H9 (cell line): ENCODE measurements at regions not wholly inside any gene's neighbourhood (a gene's known extent, or its start where the extent isn't known, plus 50 kb on each side); places are given as distances from the start of the nearest gene placed in this dataset.

Experiments
- DNase-seq: peaks from one replicate; pipeline ENCODE4 v3.0.0-alpha.2; 2017
- H2AFZ ChIP-seq: one replicate; pipeline ENCODE4 v1.6.1; 2013; ENCODE audit warnings: mild to moderate bottlenecking, low read length, control low read depth, moderate library complexity
- H2AK5ac ChIP-seq: 2 replicates; pipeline ENCODE4 v1.6.1; 2013; ENCODE audit warnings: low read length, control low read depth, mixed read lengths; ENCODE audit not compliant: insufficient read length
- H2BK120ac ChIP-seq: one replicate; pipeline ENCODE4 v1.6.1; 2013; ENCODE audit warnings: low read depth, mild to moderate bottlenecking, low read length, control low read depth, inconsistent platforms; ENCODE audit not compliant: poor library complexity, severe bottlenecking
- H2BK12ac ChIP-seq: 2 replicates; pipeline ENCODE4 v1.6.1; 2013; ENCODE audit warnings: low read length, control low read depth, mixed read lengths, low read depth; ENCODE audit not compliant: insufficient read length
- H2BK15ac ChIP-seq: 2 replicates; pipeline ENCODE4 v1.6.1; 2013; ENCODE audit warnings: low read depth, low read length, control low read depth
- H2BK20ac ChIP-seq: one replicate; pipeline ENCODE4 v1.6.1; 2013; ENCODE audit warnings: low read depth, mild to moderate bottlenecking, low read length, control low read depth, inconsistent platforms; ENCODE audit not compliant: poor library complexity, severe bottlenecking
- H2BK5ac ChIP-seq: 2 replicates; pipeline ENCODE4 v1.6.1; 2013; ENCODE audit warnings: low read length, control low read depth, mixed read lengths; ENCODE audit not compliant: insufficient read length
- H3K14ac ChIP-seq: 2 replicates; pipeline ENCODE4 v1.6.1; 2013; ENCODE audit warnings: low read length, control low read depth; ENCODE audit not compliant: insufficient read depth
- H3K18ac ChIP-seq: 2 replicates; pipeline ENCODE4 v1.6.1; 2013; ENCODE audit warnings: low read depth, mild to moderate bottlenecking, mixed read lengths, low read length, control low read depth; ENCODE audit not compliant: insufficient read length
- H3K23ac ChIP-seq: 2 replicates; pipeline ENCODE4 v1.6.1; 2013; ENCODE audit warnings: low read length, control low read depth, mixed read lengths, low read depth; ENCODE audit not compliant: insufficient read length
- H3K23me2 ChIP-seq: 2 replicates; pipeline ENCODE4 v1.6.1; 2013; ENCODE audit warnings: low read depth, mild to moderate bottlenecking, mixed read lengths, low read length, control low read depth; ENCODE audit not compliant: insufficient read length, poor library complexity, severe bottlenecking
- H3K27ac ChIP-seq: 2 replicates; pipeline ENCODE4 v1.5.1; 2013; ENCODE audit warnings: low read length, control low read depth, mixed read lengths, low read depth; ENCODE audit not compliant: insufficient read length
- H3K27me3 ChIP-seq: 2 replicates; pipeline ENCODE4 v1.6.1; 2013; ENCODE audit warnings: low read length, control low read depth, inconsistent platforms; ENCODE audit not compliant: insufficient read depth
- H3K4ac ChIP-seq: 2 replicates; pipeline ENCODE4 v1.6.1; 2013; ENCODE audit warnings: low read depth, mild to moderate bottlenecking, control low read depth, inconsistent platforms, low read length, moderate library complexity
- H3K4me1 ChIP-seq: 2 replicates; pipeline ENCODE4 v1.6.1; 2013; ENCODE audit warnings: low read length, control low read depth, inconsistent platforms; ENCODE audit not compliant: insufficient read depth
- H3K4me2 ChIP-seq: 2 replicates; pipeline ENCODE4 v1.6.1; 2013; ENCODE audit warnings: low read length, control low read depth, mixed read lengths; ENCODE audit not compliant: insufficient read length, insufficient read depth
- H3K56ac ChIP-seq: 2 replicates; pipeline ENCODE4 v1.6.1; 2013; ENCODE audit warnings: low read depth, mild to moderate bottlenecking, mixed read lengths, low read length, control low read depth; ENCODE audit not compliant: insufficient read length
- H3K79me1 ChIP-seq: 2 replicates; pipeline ENCODE4 v1.6.1; 2013; ENCODE audit warnings: low read depth, mild to moderate bottlenecking, moderate library complexity, low read length, control low read depth, inconsistent platforms; ENCODE audit not compliant: insufficient read depth, poor library complexity, severe bottlenecking
- H3K79me2 ChIP-seq: 2 replicates; pipeline ENCODE4 v1.6.1; 2013; ENCODE audit warnings: low read length, control low read depth, inconsistent platforms; ENCODE audit not compliant: insufficient read depth
- H3K9ac ChIP-seq: 2 replicates; pipeline ENCODE4 v1.6.1; 2013; ENCODE audit warnings: low read length, control low read depth, mixed read lengths; ENCODE audit not compliant: insufficient read length; ENCODE audit errors: extremely low read depth
- H3K9me3 ChIP-seq: one replicate; pipeline ENCODE4 v1.6.1; 2013; ENCODE audit warnings: low read depth, low read length, inconsistent platforms; ENCODE audit not compliant: control insufficient read depth
- H3T11ph ChIP-seq: one replicate; pipeline ENCODE4 v1.6.1; 2013; ENCODE audit warnings: mild to moderate bottlenecking, low read length, control low read depth, inconsistent platforms
- H4K20me1 ChIP-seq: one replicate; pipeline ENCODE4 v1.6.1; 2013; ENCODE audit not compliant: control insufficient read depth, insufficient read length, insufficient read depth
- H4K5ac ChIP-seq: 2 replicates; pipeline ENCODE4 v1.6.1; 2013; ENCODE audit warnings: low read depth, mild to moderate bottlenecking, mixed read lengths, low read length, control low read depth; ENCODE audit not compliant: insufficient read length
- H4K8ac ChIP-seq: replicated peaks from 2 replicates; pipeline ENCODE4 v1.6.1; 2013; ENCODE audit warnings: low read length, control low read depth, mixed read lengths, low read depth; ENCODE audit not compliant: insufficient read length
- H4K91ac ChIP-seq: 2 replicates; pipeline ENCODE4 v1.6.1; 2013; ENCODE audit warnings: low read depth, mild to moderate bottlenecking, moderate library complexity, mixed read lengths, low read length, control low read depth; ENCODE audit not compliant: insufficient read length
- H3K27ac Mint-ChIP-seq, 3 experiments: 2 replicates in 2 of 3; 3 replicates in 1 of 3; pipeline ENCODE4 v1.8.0; 2020 to 2021; ENCODE audit warnings: mixed read lengths in 3 of 3, mild to moderate bottlenecking in 1 of 3, moderate library complexity in 1 of 3
- H3K27me3 Mint-ChIP-seq: 2 replicates; pipeline ENCODE4 v1.8.0; 2021; ENCODE audit warnings: low read depth, mild to moderate bottlenecking, moderate library complexity, mixed read lengths
- H3K36me3 Mint-ChIP-seq, 3 experiments: 2 replicates in 2 of 3; 3 replicates in 1 of 3; pipeline ENCODE4 v1.8.0; 2020 to 2021; ENCODE audit warnings: low read depth in 3 of 3, mixed read lengths in 3 of 3; ENCODE audit not compliant: insufficient read depth in 1 of 3
- H3K4me1 Mint-ChIP-seq, 2 experiments: 2 replicates each; pipeline ENCODE4 v1.8.0; 2020; ENCODE audit warnings: mixed read lengths in 2 of 2
- H3K4me3 Mint-ChIP-seq, 2 experiments: 2 replicates in 1 of 2; 3 replicates in 1 of 2; pipeline ENCODE4 v1.8.0; 2020 to 2021; ENCODE audit warnings: mild to moderate bottlenecking in 2 of 2, mixed read lengths in 2 of 2, moderate library complexity in 1 of 2
- H3K9me3 Mint-ChIP-seq, 2 experiments: 2 replicates in 1 of 2; 3 replicates in 1 of 2; pipeline ENCODE4 v1.8.0; 2020; ENCODE audit warnings: mild to moderate bottlenecking in 2 of 2, mixed read lengths in 2 of 2, moderate library complexity in 1 of 2
- TF ChIP-seq, protein P1 (sequence below): fragments of 200-600 bp; sonication (generic); conservative IDR thresholded peaks from 3 replicates; pipeline ENCODE4 v1.8.0; 2021; ENCODE audit warnings: antibody characterized with exemption, mild to moderate bottlenecking

DNA sequence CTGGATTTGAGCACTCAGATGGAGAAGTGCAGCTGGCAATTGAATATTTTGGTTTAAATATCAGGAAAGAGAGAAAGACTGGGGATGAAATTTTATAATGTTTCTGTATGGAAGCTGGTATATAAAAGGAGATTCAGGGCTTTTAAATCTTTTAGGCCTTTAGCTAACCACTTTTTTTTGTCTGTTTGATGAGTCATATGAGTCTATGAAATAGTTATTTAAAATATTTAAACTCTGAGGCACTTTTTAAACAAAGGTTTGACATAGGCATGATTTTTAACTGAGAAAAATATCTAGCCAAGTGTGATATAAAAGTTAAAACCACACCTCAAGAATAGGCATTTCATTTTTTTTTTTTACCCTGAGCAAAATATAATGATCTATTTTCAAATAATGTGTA lies 944.3 kb downstream of the GATA3 start:
- no peak overlapping the region for H3K27ac ChIP-seq
- no peak overlapping the region for H3K56ac ChIP-seq
- no peak overlapping the region for H2AFZ ChIP-seq
- H2BK120ac ChIP-seq: no peak overlapping the region
- no peaks in the 10 kb centered on the region for H3K9me3 ChIP-seq
- no peak overlapping the region for H2BK5ac ChIP-seq
- H3K23ac ChIP-seq: no peak overlapping the region
- no peak overlapping the region for H4K8ac ChIP-seq
- H3T11ph ChIP-seq: no peak overlapping the region
- H3K79me2 ChIP-seq: no peaks in the 10 kb centered on the region
- H2BK15ac ChIP-seq: no peak overlapping the region
- H2BK20ac ChIP-seq: no peak overlapping the region
- TF ChIP-seq, protein P1, sequence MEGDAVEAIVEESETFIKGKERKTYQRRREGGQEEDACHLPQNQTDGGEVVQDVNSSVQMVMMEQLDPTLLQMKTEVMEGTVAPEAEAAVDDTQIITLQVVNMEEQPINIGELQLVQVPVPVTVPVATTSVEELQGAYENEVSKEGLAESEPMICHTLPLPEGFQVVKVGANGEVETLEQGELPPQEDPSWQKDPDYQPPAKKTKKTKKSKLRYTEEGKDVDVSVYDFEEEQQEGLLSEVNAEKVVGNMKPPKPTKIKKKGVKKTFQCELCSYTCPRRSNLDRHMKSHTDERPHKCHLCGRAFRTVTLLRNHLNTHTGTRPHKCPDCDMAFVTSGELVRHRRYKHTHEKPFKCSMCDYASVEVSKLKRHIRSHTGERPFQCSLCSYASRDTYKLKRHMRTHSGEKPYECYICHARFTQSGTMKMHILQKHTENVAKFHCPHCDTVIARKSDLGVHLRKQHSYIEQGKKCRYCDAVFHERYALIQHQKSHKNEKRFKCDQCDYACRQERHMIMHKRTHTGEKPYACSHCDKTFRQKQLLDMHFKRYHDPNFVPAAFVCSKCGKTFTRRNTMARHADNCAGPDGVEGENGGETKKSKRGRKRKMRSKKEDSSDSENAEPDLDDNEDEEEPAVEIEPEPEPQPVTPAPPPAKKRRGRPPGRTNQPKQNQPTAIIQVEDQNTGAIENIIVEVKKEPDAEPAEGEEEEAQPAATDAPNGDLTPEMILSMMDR: no peak
- no peaks in the 10 kb centered on the region for H3K27me3 ChIP-seq
- H3K23me2 ChIP-seq: no peaks in the 10 kb centered on the region
- H3K4me2 ChIP-seq: no peak overlapping the region
- H3K4me1 ChIP-seq: no peaks in the 10 kb centered on the region
- H4K20me1 ChIP-seq: no peaks in the 10 kb centered on the region
- H4K5ac ChIP-seq: no peak overlapping the region
- Mint-ChIP-seq H3K27me3 (no peaks in the 10 kb centered on the region; the same call in 1 of the 2 replicates), H3K9me3 (no peaks in the 10 kb centered on the region), H3K36me3 (no peaks in the 10 kb centered on the region), H3K4me3 (no peak overlapping the region), H3K4me1 (no peaks in the 10 kb centered on the region), H3K27ac (no peak overlapping the region)
- no peak overlapping the region for H2AK5ac ChIP-seq
- H3K4ac ChIP-seq: no peak overlapping the region
- no peak overlapping the region for H2BK12ac ChIP-seq
- no peak overlapping the region for H3K14ac ChIP-seq
- H3K9ac ChIP-seq: no peak overlapping the region
- DNase-seq: no peak
- no peak overlapping the region for H3K18ac ChIP-seq
- H4K91ac ChIP-seq: no peak overlapping the region
- H3K79me1 ChIP-seq: no peaks in the 10 kb centered on the region
